ENCODE measurements at regions not wholly inside any gene's neighbourhood (a gene's known extent, or its start where the extent isn't known, plus 50 kb on each side); places are given as distances from the start of the nearest gene placed in this dataset.

- no peaks in the 10 kb centered on the region for H4K20me1 ChIP-seq (ENCODE audit: insufficient read depth, poor library complexity, severe bottlenecking)
- H3K4me1 ChIP-seq (ENCODE audit: insufficient read depth), result no peaks in the 10 kb centered on the region
- no peaks in the 10 kb centered on the region for H3K9me2 ChIP-seq (replicated peaks; ENCODE audit: insufficient read depth)
- no peak for DNase-seq (ENCODE audit: low spot score)
- H3K4me3 ChIP-seq, result no peak overlapping the region
- WGBS (ENCODE audit: low lambda C conversion rate, missing lambda C conversion rate), result 77% methylated on average over 3 of the region's 3 CpGs
- H3K9me3 ChIP-seq (ENCODE audit: low read depth), result no peaks in the 10 kb centered on the region
- no peak overlapping the region for H3K4me2 ChIP-seq
- no peak overlapping the region for H3K27ac ChIP-seq
- no peak overlapping the region for H2AFZ ChIP-seq
- TF ChIP-seq, protein P1, sequence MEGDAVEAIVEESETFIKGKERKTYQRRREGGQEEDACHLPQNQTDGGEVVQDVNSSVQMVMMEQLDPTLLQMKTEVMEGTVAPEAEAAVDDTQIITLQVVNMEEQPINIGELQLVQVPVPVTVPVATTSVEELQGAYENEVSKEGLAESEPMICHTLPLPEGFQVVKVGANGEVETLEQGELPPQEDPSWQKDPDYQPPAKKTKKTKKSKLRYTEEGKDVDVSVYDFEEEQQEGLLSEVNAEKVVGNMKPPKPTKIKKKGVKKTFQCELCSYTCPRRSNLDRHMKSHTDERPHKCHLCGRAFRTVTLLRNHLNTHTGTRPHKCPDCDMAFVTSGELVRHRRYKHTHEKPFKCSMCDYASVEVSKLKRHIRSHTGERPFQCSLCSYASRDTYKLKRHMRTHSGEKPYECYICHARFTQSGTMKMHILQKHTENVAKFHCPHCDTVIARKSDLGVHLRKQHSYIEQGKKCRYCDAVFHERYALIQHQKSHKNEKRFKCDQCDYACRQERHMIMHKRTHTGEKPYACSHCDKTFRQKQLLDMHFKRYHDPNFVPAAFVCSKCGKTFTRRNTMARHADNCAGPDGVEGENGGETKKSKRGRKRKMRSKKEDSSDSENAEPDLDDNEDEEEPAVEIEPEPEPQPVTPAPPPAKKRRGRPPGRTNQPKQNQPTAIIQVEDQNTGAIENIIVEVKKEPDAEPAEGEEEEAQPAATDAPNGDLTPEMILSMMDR (IDR thresholded peaks at IDR 0.05; ENCODE audit: poor library complexity), result no peak
- TF ChIP-seq EZH2phosphoT487 (IDR thresholded peaks at IDR 0.05; ENCODE audit: low read depth, severe bottlenecking, unreplicated experiment) (no peak), EZH2 (IDR thresholded peaks at IDR 0.05; ENCODE audit: borderline replicate concordance) (no peak)
- H3K79me2 ChIP-seq, result no peaks in the 10 kb centered on the region
- no peaks in the 10 kb centered on the region for H3K27me3 ChIP-seq
- H3K36me3 ChIP-seq (replicated peaks; ENCODE audit: insufficient read depth, low read depth), result no peaks in the 10 kb centered on the region
These were observed 689.1 kb upstream of the LMCD1 start for GRCh38 chr3:7812490-7812889.

- no peak overlapping the region for H3K27ac ChIP-seq
- no peaks in the 10 kb centered on the region for H4K20me1 ChIP-seq (ENCODE audit: insufficient read depth, poor library complexity, severe bottlenecking)
- no peak overlapping the region for H2AFZ ChIP-seq
- no peak for DNase-seq (ENCODE audit: low spot score)
- H3K79me2 ChIP-seq, result no peaks in the 10 kb centered on the region
- H3K4me3 ChIP-seq, result no peak overlapping the region
- H3K9me2 ChIP-seq (replicated peaks; ENCODE audit: insufficient read depth), result no peaks in the 10 kb centered on the region
- no peaks in the 10 kb centered on the region for H3K9me3 ChIP-seq (ENCODE audit: low read depth)
- H3K27me3 ChIP-seq, result no peaks in the 10 kb centered on the region
- H3K4me2 ChIP-seq, result no peak overlapping the region
- TF ChIP-seq, protein P1 (IDR thresholded peaks at IDR 0.05; ENCODE audit: poor library complexity), result no peak
- TF ChIP-seq EZH2 (IDR thresholded peaks at IDR 0.05; ENCODE audit: borderline replicate concordance), result no peak
- no peak for TF ChIP-seq EZH2phosphoT487 (IDR thresholded peaks at IDR 0.05; ENCODE audit: low read depth, severe bottlenecking, unreplicated experiment)
- H3K36me3 ChIP-seq (replicated peaks; ENCODE audit: insufficient read depth, low read depth), result no peaks in the 10 kb centered on the region
- 58% methylated on average over 1 of the region's 1 CpG for WGBS (ENCODE audit: low lambda C conversion rate, missing lambda C conversion rate)
- H3K4me1 ChIP-seq (ENCODE audit: insufficient read depth), result no peaks in the 10 kb centered on the region
These were observed 688.3 kb upstream of the LMCD1 start for GRCh38 chr3:7813365-7813764.

- no peak overlapping the region for H3K4me2 ChIP-seq
- no peaks in the 10 kb centered on the region for H3K4me1 ChIP-seq (ENCODE audit: insufficient read depth)
- H4K20me1 ChIP-seq (ENCODE audit: insufficient read depth, poor library complexity, severe bottlenecking), result no peaks in the 10 kb centered on the region
- DNase-seq (ENCODE audit: low spot score), result no peak
- H3K9me2 ChIP-seq (replicated peaks; ENCODE audit: insufficient read depth), result no peaks in the 10 kb centered on the region
- no peaks in the 10 kb centered on the region for H3K9me3 ChIP-seq (ENCODE audit: low read depth)
- no peak overlapping the region for H3K27ac ChIP-seq
- H3K79me2 ChIP-seq, result no peaks in the 10 kb centered on the region
- H3K27me3 ChIP-seq, result no peaks in the 10 kb centered on the region
- H3K36me3 ChIP-seq (replicated peaks; ENCODE audit: insufficient read depth, low read depth), result no peaks in the 10 kb centered on the region
- TF ChIP-seq, protein P1 (IDR thresholded peaks at IDR 0.05; ENCODE audit: poor library complexity), result no peak
- TF ChIP-seq EZH2phosphoT487 (IDR thresholded peaks at IDR 0.05; ENCODE audit: low read depth, severe bottlenecking, unreplicated experiment) (no peak), EZH2 (IDR thresholded peaks at IDR 0.05; ENCODE audit: borderline replicate concordance) (no peak)
- 92% methylated on average over 3 of the region's 3 CpGs for WGBS (ENCODE audit: low lambda C conversion rate, missing lambda C conversion rate)
- no peak overlapping the region for H3K4me3 ChIP-seq
- no peak overlapping the region for H2AFZ ChIP-seq
These were observed 684.4 kb upstream of the LMCD1 start for GRCh38 chr3:7817239-7817638.

- H2AFZ ChIP-seq, result no peak overlapping the region
- WGBS (ENCODE audit: low lambda C conversion rate, missing lambda C conversion rate), result 92% methylated on average over 2 of the region's 2 CpGs
These were observed 680.7 kb upstream of the LMCD1 start for GRCh38 chr3:7820969-7821368.

More at GRCh38 chr3:7820969-7821368, 680.7 kb upstream of the LMCD1 start:
- Histone ChIP-seq H3K36me3 (replicated peaks; ENCODE audit: insufficient read depth, low read depth) (no peaks in the 10 kb centered on the region), H3K27ac (no peak overlapping the region), H4K20me1 (ENCODE audit: insufficient read depth, poor library complexity, severe bottlenecking) (no peaks in the 10 kb centered on the region), H3K4me2 (no peak overlapping the region), H3K4me3 (no peak overlapping the region), H3K4me1 (ENCODE audit: insufficient read depth) (no peaks in the 10 kb centered on the region), H3K9me3 (ENCODE audit: low read depth) (no peaks in the 10 kb centered on the region), H3K9me2 (replicated peaks; ENCODE audit: insufficient read depth) (no peaks in the 10 kb centered on the region), H3K79me2 (no peaks in the 10 kb centered on the region), H3K27me3 (no peaks in the 10 kb centered on the region)
- no peak for TF ChIP-seq EZH2 (IDR thresholded peaks at IDR 0.05; ENCODE audit: borderline replicate concordance)
- TF ChIP-seq, protein P1 (IDR thresholded peaks at IDR 0.05; ENCODE audit: poor library complexity), result no peak
- TF ChIP-seq EZH2phosphoT487 (IDR thresholded peaks at IDR 0.05; ENCODE audit: low read depth, severe bottlenecking, unreplicated experiment), result no peak
- no peak for DNase-seq (ENCODE audit: low spot score)
